ENCODE measurements at regions not wholly inside any gene's neighbourhood (a gene's known extent, or its start where the extent isn't known, plus 50 kb on each side); places are given as distances from the start of the nearest gene placed in this dataset.

DNA sequence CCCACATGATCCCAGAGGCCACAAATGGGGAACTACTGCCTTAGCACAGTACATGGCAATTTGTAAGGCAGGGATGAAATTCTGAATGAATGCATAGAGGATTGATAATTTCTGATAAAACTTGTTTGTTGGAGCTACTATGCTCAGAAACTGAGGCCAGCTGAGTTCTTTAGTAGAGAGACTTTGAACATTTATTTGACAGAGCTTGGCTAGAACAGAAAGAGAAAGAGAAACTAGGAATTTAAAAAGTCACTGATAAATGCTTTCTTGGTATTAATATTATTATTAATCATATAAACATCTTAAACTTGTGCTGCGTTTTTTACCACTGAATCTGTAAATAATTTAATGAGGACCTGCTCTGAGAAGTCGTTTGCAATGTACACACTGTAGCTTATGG lies 923.7 kb upstream of the CNTNAP5 start:
- Histone ChIP-seq H3K4me3 (no peak overlapping the region), H3K27me3 (ENCODE audit: low read depth) (no peaks in the 10 kb centered on the region), H3K4me1 (0 out of 2 replicates have a peak, but pooled peaks cover 2% of the 10 kb centered on the region), H3K9me3 (no peaks in the 10 kb centered on the region), H3K36me3 (replicated peaks) (no peaks in the 10 kb centered on the region)
- no peak for DNase-seq (ENCODE audit: low spot score in 2 of 2)
- in situ Hi-C loops (cut with MboI; ENCODE audit: low sequenced_read_pairs): no loop called here

DNA sequence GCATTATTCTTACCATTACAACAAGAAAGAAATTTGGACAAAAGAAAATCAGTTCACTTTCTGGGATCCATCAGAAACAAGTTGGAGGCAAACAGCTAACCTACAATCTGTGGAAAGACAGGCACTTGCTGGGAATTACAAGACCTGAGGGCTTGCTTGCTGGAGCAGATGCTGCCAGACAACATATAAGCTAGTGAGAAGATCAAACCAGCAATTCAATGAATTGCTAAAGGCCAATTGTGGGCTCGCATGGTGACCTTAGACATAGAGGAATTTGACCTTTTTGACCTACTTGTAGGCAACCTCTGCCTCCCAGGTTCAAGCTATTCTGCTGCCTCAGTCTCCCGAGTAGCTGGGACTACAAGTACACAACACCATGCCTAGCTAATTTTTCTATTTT lies 921.2 kb upstream of the CNTNAP5 start:
- in situ Hi-C loops (cut with MboI; ENCODE audit: low sequenced_read_pairs): no loop called here
- H3K27me3 ChIP-seq (ENCODE audit: low read depth): no peaks in the 10 kb centered on the region
- no peak overlapping the region for H3K4me3 ChIP-seq
- no peaks in the 10 kb centered on the region for H3K36me3 ChIP-seq (replicated peaks)
- H3K9me3 ChIP-seq: no peaks in the 10 kb centered on the region
- 0 out of 2 replicates have a peak, but pooled peaks cover 2% of the 10 kb centered on the region for H3K4me1 ChIP-seq
- DNase-seq (ENCODE audit: low spot score in 2 of 2): no peak

DNA sequence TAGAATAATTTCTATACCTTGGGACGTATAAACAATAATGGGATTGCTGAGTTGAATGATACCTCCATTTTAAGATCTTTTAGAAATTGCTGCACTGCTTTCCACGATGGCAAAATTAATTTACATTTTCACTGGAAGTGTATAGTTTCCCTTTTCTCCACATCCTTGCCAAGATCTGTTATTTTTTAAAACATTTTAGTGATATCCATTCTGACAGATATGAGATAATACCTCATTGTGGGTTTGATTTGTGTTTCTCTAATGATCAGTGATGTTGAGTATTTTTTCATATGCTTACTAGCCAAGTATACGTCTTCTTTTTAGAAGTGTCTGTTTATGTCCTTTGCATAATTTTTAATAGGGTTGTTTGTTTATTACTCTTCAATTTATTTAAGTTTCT lies 908.5 kb upstream of the CNTNAP5 start:
- Histone ChIP-seq H3K4me3 (no peak overlapping the region), H3K9me3 (no peaks in the 10 kb centered on the region), H3K27me3 (ENCODE audit: low read depth) (no peaks in the 10 kb centered on the region), H3K4me1 (no peaks in the 10 kb centered on the region), H3K36me3 (replicated peaks) (no peaks in the 10 kb centered on the region)
- in situ Hi-C loops (cut with MboI; ENCODE audit: low sequenced_read_pairs): no loop called here
- DNase-seq (ENCODE audit: low spot score in 2 of 2): no peak

DNA sequence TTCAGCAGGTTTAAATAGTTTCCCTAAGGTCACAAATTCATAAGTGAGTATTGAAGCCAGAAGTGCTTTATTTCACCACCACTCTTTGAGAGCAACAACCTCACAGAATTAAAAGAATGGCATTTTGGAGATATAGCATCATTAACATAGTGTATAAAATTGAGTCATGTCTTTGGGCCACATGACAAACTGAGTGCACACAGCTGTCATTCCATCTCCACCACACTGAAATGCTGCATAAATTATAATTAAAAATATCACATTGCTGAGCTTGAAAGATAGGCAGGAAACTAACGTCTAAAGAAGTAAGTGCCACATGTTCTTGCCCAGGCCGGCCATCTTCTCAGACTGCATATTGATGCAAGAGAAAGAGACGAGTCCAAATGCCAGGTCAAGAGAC lies 897.9 kb upstream of the CNTNAP5 start:
- H3K4me1 ChIP-seq: no peaks in the 10 kb centered on the region
- in situ Hi-C loops (cut with MboI; ENCODE audit: low sequenced_read_pairs): no loop called here
- H3K9me3 ChIP-seq: no peaks in the 10 kb centered on the region
- H3K36me3 ChIP-seq (replicated peaks): no peaks in the 10 kb centered on the region
- no peak overlapping the region for H3K4me3 ChIP-seq
- no peaks in the 10 kb centered on the region for H3K27me3 ChIP-seq (ENCODE audit: low read depth)
- no peak for DNase-seq (ENCODE audit: low spot score in 2 of 2)

DNA sequence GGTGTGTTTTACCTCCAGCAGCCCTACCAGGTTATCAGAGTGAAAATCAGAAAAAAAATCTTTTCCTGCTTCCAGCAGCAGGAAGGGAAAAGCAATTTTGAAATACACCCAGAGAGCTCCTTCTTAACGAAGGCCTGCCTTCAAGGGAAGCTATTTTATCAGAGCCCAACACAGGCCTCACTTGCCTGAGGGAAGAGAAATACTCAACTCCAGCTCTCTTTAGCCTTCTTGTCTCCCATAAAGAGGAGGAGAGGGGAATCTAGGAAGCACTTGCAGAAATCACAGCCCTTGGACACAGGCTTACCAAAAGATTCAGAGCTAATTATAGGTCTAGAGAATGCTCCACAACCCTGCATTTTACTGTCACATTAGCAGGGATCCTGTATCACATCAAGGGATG lies 896.1 kb upstream of the CNTNAP5 start:
- Histone ChIP-seq H3K4me3 (no peak overlapping the region), H3K4me1 (no peaks in the 10 kb centered on the region), H3K27me3 (ENCODE audit: low read depth) (no peaks in the 10 kb centered on the region), H3K9me3 (no peaks in the 10 kb centered on the region), H3K36me3 (replicated peaks) (no peaks in the 10 kb centered on the region)
- in situ Hi-C loops (cut with MboI; ENCODE audit: low sequenced_read_pairs): no loop called here
- no peak for DNase-seq (ENCODE audit: low spot score in 2 of 2)

DNA sequence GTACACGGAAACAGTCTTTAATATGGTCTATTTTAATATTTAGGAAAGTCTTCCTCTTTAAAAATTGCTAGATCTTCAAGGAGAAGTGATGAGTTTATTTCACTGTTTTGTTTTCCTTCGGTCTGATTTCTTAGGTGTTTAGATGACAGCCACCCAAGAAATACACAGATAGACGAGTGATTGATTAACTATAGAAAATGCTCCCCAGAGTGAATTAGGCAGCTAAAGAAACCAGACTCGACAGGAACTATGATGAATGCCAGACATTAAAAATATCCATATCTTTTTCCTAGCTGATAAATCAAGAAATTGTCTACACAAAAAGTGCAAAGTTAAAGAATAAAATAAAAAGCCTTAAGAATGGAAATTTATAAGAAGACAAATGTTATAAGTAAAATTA lies 888.7 kb upstream of the CNTNAP5 start:
- Histone ChIP-seq H3K9me3 (no peaks in the 10 kb centered on the region), H3K36me3 (replicated peaks) (no peaks in the 10 kb centered on the region), H3K27me3 (ENCODE audit: low read depth) (no peaks in the 10 kb centered on the region), H3K4me3 (no peak overlapping the region), H3K4me1 (no peaks in the 10 kb centered on the region)
- no peak for DNase-seq (ENCODE audit: low spot score in 2 of 2)
- in situ Hi-C loops (cut with MboI; ENCODE audit: low sequenced_read_pairs): no loop called here

DNA sequence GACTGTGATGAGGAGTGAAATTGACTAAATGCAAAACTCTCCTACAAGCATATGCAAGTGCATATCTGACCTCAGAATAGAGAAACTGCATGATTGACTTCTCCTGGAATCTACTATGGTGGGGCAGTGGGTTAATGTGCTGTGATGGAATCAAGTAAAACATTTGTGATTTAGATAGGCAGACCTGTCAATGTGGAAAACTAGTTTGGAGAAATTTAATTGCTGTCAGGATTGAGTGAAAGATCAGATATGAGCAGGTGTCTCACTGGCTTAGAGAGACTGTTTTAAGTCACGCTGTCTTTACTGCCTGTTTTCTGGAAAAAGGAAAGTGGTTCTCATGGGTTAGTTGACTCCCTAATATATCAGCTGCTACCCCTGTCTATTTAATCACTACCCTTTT lies 881.0 kb upstream of the CNTNAP5 start:
- in situ Hi-C loops (cut with MboI; ENCODE audit: low sequenced_read_pairs): no loop called here
- Histone ChIP-seq H3K36me3 (replicated peaks) (no peaks in the 10 kb centered on the region), H3K4me1 (no peaks in the 10 kb centered on the region), H3K27me3 (ENCODE audit: low read depth) (no peaks in the 10 kb centered on the region), H3K9me3 (no peaks in the 10 kb centered on the region), H3K4me3 (no peak overlapping the region)
- DNase-seq (ENCODE audit: low spot score in 2 of 2): no peak

DNA sequence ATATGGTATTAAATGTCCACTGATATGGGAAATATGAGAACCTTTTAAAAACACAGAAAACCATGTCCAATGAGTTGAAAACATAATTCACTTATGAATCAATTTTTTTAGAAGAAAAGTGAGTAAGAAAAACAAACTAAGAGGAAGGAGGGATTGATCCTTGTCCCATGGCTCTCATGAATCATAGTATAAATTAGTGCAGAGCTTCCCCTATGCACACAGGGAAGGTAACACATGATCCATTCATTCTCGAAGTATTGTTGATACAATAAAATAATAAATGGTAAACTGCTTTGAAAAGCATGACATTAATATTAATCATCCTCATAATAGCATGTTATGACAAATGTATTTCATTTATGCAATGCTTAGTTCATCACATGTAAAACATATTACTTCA lies 872.0 kb upstream of the CNTNAP5 start:
- H3K4me3 ChIP-seq: no peak overlapping the region
- no peaks in the 10 kb centered on the region for H3K36me3 ChIP-seq (replicated peaks)
- in situ Hi-C loops (cut with MboI; ENCODE audit: low sequenced_read_pairs): no loop called here
- DNase-seq (ENCODE audit: low spot score in 2 of 2): no peak
- H3K9me3 ChIP-seq: no peaks in the 10 kb centered on the region
- no peaks in the 10 kb centered on the region for H3K27me3 ChIP-seq (ENCODE audit: low read depth)
- H3K4me1 ChIP-seq: no peaks in the 10 kb centered on the region

DNA sequence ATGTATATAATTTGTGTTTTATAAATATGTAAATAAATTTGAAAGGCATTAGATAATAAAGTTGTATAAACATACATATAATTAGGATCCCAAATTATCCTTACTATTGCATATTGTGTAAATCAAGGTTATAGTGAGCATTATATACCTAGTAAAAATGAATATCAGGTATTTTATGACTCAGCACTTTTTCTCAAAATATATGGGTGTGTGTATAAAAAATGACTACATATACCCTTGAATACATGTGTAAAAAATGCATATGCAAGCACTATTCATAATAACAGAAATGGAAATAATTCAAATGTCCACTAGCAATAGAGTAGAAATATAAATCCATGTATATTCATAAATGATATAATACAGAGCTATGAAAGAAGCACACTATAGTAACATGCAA lies 870.9 kb upstream of the CNTNAP5 start:
- Histone ChIP-seq H3K4me3 (no peak overlapping the region), H3K27me3 (ENCODE audit: low read depth) (no peaks in the 10 kb centered on the region), H3K36me3 (replicated peaks) (no peaks in the 10 kb centered on the region), H3K4me1 (no peaks in the 10 kb centered on the region), H3K9me3 (no peaks in the 10 kb centered on the region)
- in situ Hi-C loops (cut with MboI; ENCODE audit: low sequenced_read_pairs): no loop called here
- DNase-seq (ENCODE audit: low spot score in 2 of 2): no peak

DNA sequence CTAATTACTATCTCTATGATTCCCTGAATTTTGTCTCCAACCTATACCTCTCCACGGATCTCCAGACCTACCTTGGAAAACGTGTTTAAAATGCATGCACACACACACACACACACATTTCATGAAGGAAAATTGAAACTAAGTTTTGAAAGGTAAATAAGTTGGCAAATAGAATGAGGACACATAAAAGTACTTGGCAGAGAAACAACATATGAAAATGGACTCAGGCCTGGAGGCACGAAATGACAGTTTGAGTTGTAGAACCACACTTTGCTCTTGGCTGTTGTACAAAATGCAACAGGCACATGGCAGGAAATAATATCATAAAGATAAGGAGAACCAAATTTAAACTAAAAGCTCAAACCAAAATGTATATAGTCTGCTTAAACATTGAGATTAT lies 868.1 kb upstream of the CNTNAP5 start:
- no peaks in the 10 kb centered on the region for H3K9me3 ChIP-seq
- no peaks in the 10 kb centered on the region for H3K27me3 ChIP-seq (ENCODE audit: low read depth)
- no peak for DNase-seq (ENCODE audit: low spot score in 2 of 2)
- no peak overlapping the region for H3K4me3 ChIP-seq
- no peaks in the 10 kb centered on the region for H3K36me3 ChIP-seq (replicated peaks)
- in situ Hi-C loops (cut with MboI; ENCODE audit: low sequenced_read_pairs): no loop called here
- no peaks in the 10 kb centered on the region for H3K4me1 ChIP-seq

DNA sequence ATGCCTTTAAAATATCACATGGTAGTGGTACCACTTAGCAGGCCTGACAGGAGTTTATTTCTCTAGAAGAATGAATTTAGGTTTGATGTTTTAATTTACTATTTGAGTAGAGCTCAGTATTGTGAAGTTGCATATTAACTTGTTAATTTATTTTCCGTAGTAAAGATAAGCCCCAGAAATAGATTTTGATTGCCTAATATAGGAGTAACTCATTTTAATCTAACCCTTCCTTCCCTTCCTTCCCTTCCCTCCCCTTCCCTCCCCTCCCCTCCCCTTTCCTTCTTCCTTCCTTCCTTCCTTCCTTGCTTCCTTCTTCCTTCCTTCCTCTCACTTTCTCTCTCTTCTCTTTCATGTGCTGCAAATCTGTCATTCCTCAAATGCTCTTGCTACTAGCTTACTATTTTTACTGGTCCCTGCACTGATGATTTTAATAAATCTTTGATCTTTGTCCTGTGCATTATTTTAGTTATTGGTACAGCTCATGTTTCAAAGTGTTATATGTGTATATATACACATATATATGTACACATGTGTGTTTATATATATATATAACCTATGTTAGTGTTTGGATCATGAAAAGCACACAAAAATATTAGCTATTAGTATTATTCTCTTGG lies 862.6 kb upstream of the CNTNAP5 start:
- H3K4me3 ChIP-seq: no peak overlapping the region
- no peaks in the 10 kb centered on the region for H3K27me3 ChIP-seq (ENCODE audit: low read depth)
- no peaks in the 10 kb centered on the region for H3K9me3 ChIP-seq

DNA sequence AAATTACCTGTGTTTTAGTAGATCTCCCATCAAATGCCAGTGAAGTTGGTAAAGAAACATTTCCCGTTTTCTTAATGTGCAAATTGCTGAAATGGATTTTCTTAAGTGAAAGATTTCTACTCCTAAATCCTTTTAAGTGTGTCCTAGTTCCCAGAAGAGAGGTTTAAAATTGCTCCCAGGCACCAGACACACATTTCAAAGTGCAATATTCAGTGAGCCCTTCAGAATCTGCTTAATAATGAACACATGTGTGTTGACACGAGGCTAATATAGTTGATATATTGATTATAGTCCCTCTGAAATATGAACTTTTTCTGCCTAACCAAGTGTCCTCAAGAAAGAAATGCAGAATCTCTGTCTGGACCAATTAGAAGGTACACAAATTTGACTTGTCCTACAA lies 861.7 kb upstream of the CNTNAP5 start:
- Histone ChIP-seq H3K36me3 (replicated peaks) (no peaks in the 10 kb centered on the region), H3K27me3 (ENCODE audit: low read depth) (no peaks in the 10 kb centered on the region), H3K4me1 (no peaks in the 10 kb centered on the region), H3K9me3 (no peaks in the 10 kb centered on the region), H3K4me3 (no peak overlapping the region)
- no peak for DNase-seq (ENCODE audit: low spot score in 2 of 2)
- in situ Hi-C loops (cut with MboI; ENCODE audit: low sequenced_read_pairs): no loop called here

More for the DNA sequence above, 862.6 kb upstream of the CNTNAP5 start:
- no peaks in the 10 kb centered on the region for H3K36me3 ChIP-seq (replicated peaks)
- in situ Hi-C loops (cut with MboI; ENCODE audit: low sequenced_read_pairs): no loop called here
- H3K4me1 ChIP-seq: no peaks in the 10 kb centered on the region
- no peak for DNase-seq (ENCODE audit: low spot score in 2 of 2)

DNA sequence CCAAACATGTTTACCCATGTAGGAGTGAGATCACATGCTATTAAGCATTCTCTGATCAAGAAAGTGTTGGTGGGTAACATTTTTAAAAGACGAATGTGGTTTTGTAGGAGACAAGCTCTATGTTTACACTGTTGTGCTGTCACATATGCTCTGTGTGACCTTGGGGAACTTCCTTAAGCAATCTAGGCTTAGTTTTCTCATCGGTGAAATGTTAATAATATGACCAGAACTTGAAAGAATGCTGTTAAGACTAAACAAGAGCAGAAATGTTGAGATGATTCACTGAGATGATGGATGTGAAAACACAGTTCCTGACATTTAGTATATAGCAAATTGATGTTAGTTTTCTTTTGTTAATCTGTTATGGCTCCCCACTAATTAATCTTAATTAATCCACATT lies 860.9 kb upstream of the CNTNAP5 start:
- Histone ChIP-seq H3K36me3 (replicated peaks) (no peaks in the 10 kb centered on the region), H3K4me1 (no peaks in the 10 kb centered on the region), H3K9me3 (no peaks in the 10 kb centered on the region), H3K4me3 (no peak overlapping the region), H3K27me3 (ENCODE audit: low read depth) (no peaks in the 10 kb centered on the region)
- in situ Hi-C loops (cut with MboI; ENCODE audit: low sequenced_read_pairs): no loop called here
- no peak for DNase-seq (ENCODE audit: low spot score in 2 of 2)

DNA sequence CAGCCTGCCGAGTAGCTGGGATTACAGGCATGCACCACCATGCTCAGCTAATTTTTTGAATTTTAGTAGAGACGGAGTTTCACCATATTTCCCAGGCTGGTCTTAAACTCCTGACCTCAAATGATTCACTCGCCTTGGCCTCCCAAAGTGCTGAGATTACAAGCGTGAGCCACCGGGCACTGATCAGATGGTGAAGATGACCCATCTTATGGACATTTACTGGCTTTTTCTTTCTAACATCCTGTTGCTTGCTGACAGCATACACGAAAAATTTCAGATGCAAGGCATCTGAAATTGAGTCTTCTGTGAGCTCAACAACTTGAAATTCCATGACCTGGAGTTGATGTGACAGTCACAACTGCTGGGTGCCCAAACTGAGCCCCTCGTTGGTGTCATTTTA lies 859.5 kb upstream of the CNTNAP5 start:
- in situ Hi-C loops (cut with MboI; ENCODE audit: low sequenced_read_pairs): no loop called here
- DNase-seq (ENCODE audit: low spot score in 2 of 2): no peak
- no peaks in the 10 kb centered on the region for H3K9me3 ChIP-seq
- no peaks in the 10 kb centered on the region for H3K4me1 ChIP-seq
- no peak overlapping the region for H3K4me3 ChIP-seq
- H3K36me3 ChIP-seq (replicated peaks): no peaks in the 10 kb centered on the region
- no peaks in the 10 kb centered on the region for H3K27me3 ChIP-seq (ENCODE audit: low read depth)

DNA sequence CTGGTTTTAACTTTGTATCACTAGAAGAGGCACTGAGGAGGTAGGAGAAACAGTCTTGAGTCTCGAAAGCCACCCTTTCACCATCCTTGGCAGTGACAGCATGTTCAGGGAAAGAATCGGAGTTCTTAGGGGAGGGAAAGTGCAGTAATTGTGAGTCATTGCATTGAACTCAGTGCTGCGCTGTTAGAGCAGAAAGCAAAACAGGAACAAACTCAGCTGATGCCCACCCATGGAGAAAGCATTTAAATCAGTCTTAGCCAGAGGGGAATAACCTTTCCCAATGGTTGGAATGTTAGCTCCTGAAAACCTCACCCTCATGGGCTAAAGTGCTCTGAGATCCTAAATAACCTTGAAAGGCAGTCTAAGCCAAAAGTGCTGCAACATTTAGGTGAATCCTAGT lies 845.6 kb upstream of the CNTNAP5 start:
- no peak overlapping the region for H3K4me3 ChIP-seq
- H3K9me3 ChIP-seq: no peaks in the 10 kb centered on the region
- DNase-seq (ENCODE audit: low spot score in 2 of 2): no peak
- no peaks in the 10 kb centered on the region for H3K36me3 ChIP-seq (replicated peaks)
- in situ Hi-C loops (cut with MboI; ENCODE audit: low sequenced_read_pairs): no loop called here
- H3K27me3 ChIP-seq (ENCODE audit: low read depth): no peaks in the 10 kb centered on the region
- H3K4me1 ChIP-seq: no peaks in the 10 kb centered on the region

All from HAP-1 (cell line).